ENCODE measurements at regions not wholly inside any gene's neighbourhood (a gene's known extent, or its start where the extent isn't known, plus 50 kb on each side); places are given as distances from the start of the nearest gene placed in this dataset.

- no peak overlapping the region for H3K4me2 ChIP-seq (replicated peaks; ENCODE audit: extremely low read depth, low read length, poor library complexity, severe bottlenecking)
- Mint-ChIP-seq H3K4me1 (no peaks in the 10 kb centered on the region), H3K9me3 (peaks cover 0 to 2% (median 0%) of the 10 kb centered on the region in 7 donors), H3K27me3 (ENCODE audit: low read depth in 3 of 3) (peaks cover 0 to 4% (median 1%) of the 10 kb centered on the region in 3 donors), H3K27ac (no peak overlapping the region), H3K36me3 (no peaks in the 10 kb centered on the region), H3K4me3 (no peak overlapping the region)
- H3K9me3 ChIP-seq (replicated peaks in 1 of 2; ENCODE audit: control insufficient read depth in 1 of 2, insufficient read depth in 1 of 2, low read length in 2 of 2), result no peaks in the 10 kb centered on the region
- no peaks in the 10 kb centered on the region for H3K79me2 ChIP-seq (ENCODE audit: insufficient read depth, low read length)
- no peak for DNase-seq
- no peak overlapping the region for H3K27ac ChIP-seq (ENCODE audit: low read depth in 1 of 2, low read length in 2 of 2)
- H2AFZ ChIP-seq (ENCODE audit: insufficient read depth, low read depth, low read length, poor library complexity, severe bottlenecking), result no peak overlapping the region
- H3K4me1 ChIP-seq (ENCODE audit: control insufficient read depth in 1 of 2, insufficient read depth in 2 of 2, low read length in 2 of 2), result no peaks in the 10 kb centered on the region
- no peaks in the 10 kb centered on the region for H3K36me3 ChIP-seq (replicated peaks in 1 of 2; ENCODE audit: control insufficient read depth in 1 of 2, insufficient read depth in 2 of 2, low read length in 2 of 2)
- no peak overlapping the region for H3K9ac ChIP-seq (ENCODE audit: insufficient read depth, low read length, poor library complexity, severe bottlenecking)
- no peaks in the 10 kb centered on the region for H4K20me1 ChIP-seq (ENCODE audit: insufficient read depth, low read length)
- no peak overlapping the region for H3K4me3 ChIP-seq (replicated peaks in 1 of 3; ENCODE audit: low read depth in 2 of 3, low read length in 3 of 3)
- intact Hi-C loops (cut with micrococcal nuclease), result no loop called here
- no peaks in the 10 kb centered on the region for H3K27me3 ChIP-seq (ENCODE audit: control insufficient read depth in 2 of 2, insufficient read depth in 2 of 2, low read length in 2 of 2)
- no peak for TF ChIP-seq CTCF (IDR thresholded peaks at IDR 0.05)
- no CpG with 5 or more reads among the region's 2 CpGs for WGBS (ENCODE audit: insufficient coverage)
Observed at GRCh38 chr1:56168176-56168575, 411.2 kb downstream of the PLPP3 start.

- Mint-ChIP-seq H3K4me3 (no peak overlapping the region), H3K4me1 (no peaks in the 10 kb centered on the region), H3K27ac (no peak overlapping the region), H3K9me3 (peaks cover 0 to 2% (median 0%) of the 10 kb centered on the region in 7 donors), H3K27me3 (ENCODE audit: low read depth in 3 of 3) (peaks cover 0 to 4% (median 1%) of the 10 kb centered on the region in 3 donors), H3K36me3 (no peaks in the 10 kb centered on the region)
- H3K36me3 ChIP-seq (replicated peaks in 1 of 2; ENCODE audit: control insufficient read depth in 1 of 2, insufficient read depth in 2 of 2, low read length in 2 of 2), result no peaks in the 10 kb centered on the region
- no peaks in the 10 kb centered on the region for H3K4me1 ChIP-seq (ENCODE audit: control insufficient read depth in 1 of 2, insufficient read depth in 2 of 2, low read length in 2 of 2)
- DNase-seq, result no peak
- H3K27me3 ChIP-seq (ENCODE audit: control insufficient read depth in 2 of 2, insufficient read depth in 2 of 2, low read length in 2 of 2), result no peaks in the 10 kb centered on the region
- no peaks in the 10 kb centered on the region for H3K9me3 ChIP-seq (replicated peaks in 1 of 2; ENCODE audit: control insufficient read depth in 1 of 2, insufficient read depth in 1 of 2, low read length in 2 of 2)
- no peaks in the 10 kb centered on the region for H3K79me2 ChIP-seq (ENCODE audit: insufficient read depth, low read length)
- no peak overlapping the region for H3K9ac ChIP-seq (ENCODE audit: insufficient read depth, low read length, poor library complexity, severe bottlenecking)
- no peak overlapping the region for H3K27ac ChIP-seq (ENCODE audit: low read depth in 1 of 2, low read length in 2 of 2)
- 82% methylated on average over 3 of the region's 3 CpGs for WGBS (ENCODE audit: insufficient coverage)
- intact Hi-C loops (cut with micrococcal nuclease), result no loop called here
- no peaks in the 10 kb centered on the region for H4K20me1 ChIP-seq (ENCODE audit: insufficient read depth, low read length)
- TF ChIP-seq CTCF (IDR thresholded peaks at IDR 0.05), result no peak
- H3K4me2 ChIP-seq (replicated peaks; ENCODE audit: extremely low read depth, low read length, poor library complexity, severe bottlenecking), result no peak overlapping the region
- no peak overlapping the region for H3K4me3 ChIP-seq (replicated peaks in 1 of 3; ENCODE audit: low read depth in 2 of 3, low read length in 3 of 3)
- H2AFZ ChIP-seq (ENCODE audit: insufficient read depth, low read depth, low read length, poor library complexity, severe bottlenecking), result no peak overlapping the region
Observed at GRCh38 chr1:56167596-56167995, 411.8 kb downstream of the PLPP3 start.

Measured in CD14-positive monocyte (primary cell).